ENCODE measurements at regions not wholly inside any gene's neighbourhood (a gene's known extent, or its start where the extent isn't known, plus 50 kb on each side); places are given as distances from the start of the nearest gene placed in this dataset.

- no peak for DNase-seq
Observed at GRCh38 chr5:167512111-167512510, 779.3 kb upstream of the WWC1 start.

GRCh38 chr5:167513381-167513780 is 778.1 kb upstream of the WWC1 start:
- no peak for DNase-seq

- no peak for DNase-seq
Observed at GRCh38 chr5:167514461-167514860, 777.0 kb upstream of the WWC1 start.

GRCh38 chr5:167525004-167525403 is 766.4 kb upstream of the WWC1 start:
- no peak for DNase-seq

GRCh38 chr5:167528651-167529050 is 762.8 kb upstream of the WWC1 start:
- no peak for DNase-seq

GRCh38 chr5:167530548-167530947 is 760.9 kb upstream of the WWC1 start:
- no peak for DNase-seq

GRCh38 chr5:167533814-167534795 is 757.3 kb upstream of the WWC1 start:
- no peak for DNase-seq

GRCh38 chr5:167539747-167540146 is 751.7 kb upstream of the WWC1 start:
- no peak for DNase-seq

GRCh38 chr5:167546270-167546669 is 745.2 kb upstream of the WWC1 start:
- DNase-seq: no peak

- DNase-seq: no peak
Observed at GRCh38 chr5:167552356-167552755, 739.1 kb upstream of the WWC1 start.

- no peak for DNase-seq
Observed at GRCh38 chr5:167553511-167553910, 737.9 kb upstream of the WWC1 start.

GRCh38 chr5:167554564-167555290 is 736.7 kb upstream of the WWC1 start:
- no peak for DNase-seq

GRCh38 chr5:167555565-167556166 is 735.8 kb upstream of the WWC1 start:
- no peak for DNase-seq

- DNase-seq: no peak
Observed at GRCh38 chr5:167557359-167557758, 734.1 kb upstream of the WWC1 start.

GRCh38 chr5:167561796-167562195 is 729.6 kb upstream of the WWC1 start:
- DNase-seq: no peak

- no peak for DNase-seq
Observed at GRCh38 chr5:167564275-167564674, 727.2 kb upstream of the WWC1 start.

GRCh38 chr5:167565189-167565954 is 726.1 kb upstream of the WWC1 start:
- DNase-seq: no peak

GRCh38 chr5:167570431-167570830 is 721.0 kb upstream of the WWC1 start:
- no peak for DNase-seq

- DNase-seq: no peak
Observed at GRCh38 chr5:167571824-167572223, 719.6 kb upstream of the WWC1 start.

- DNase-seq: no peak
Observed at GRCh38 chr5:167573370-167574127, 717.9 kb upstream of the WWC1 start.

- DNase-seq: no peak
Observed at GRCh38 chr5:167574464-167574863, 717.0 kb upstream of the WWC1 start.

- DNase-seq: no peak
Observed at GRCh38 chr5:167575330-167575729, 716.1 kb upstream of the WWC1 start.

All from DMS 273 treated with DMSO at 0.1 percent for 48 hours (cell line).